CD1c-positive myeloid dendritic cell (primary cell): ENCODE measurements at regions not wholly inside any gene's neighbourhood (a gene's known extent, or its start where the extent isn't known, plus 50 kb on each side); places are given as distances from the start of the nearest gene placed in this dataset.

Experiments used
- DNase-seq: peaks from one replicate; pipeline ENCODE4 v3.0.0-alpha.2; 2016; ENCODE audit errors: extremely low spot score

- no peak for DNase-seq
Observed at GRCh38 chr9:108245331-108245730, 610.5 kb downstream of the ACTL7B start.

GRCh38 chr9:108244686-108245085 is 611.1 kb downstream of the ACTL7B start:
- DNase-seq, result no peak

GRCh38 chr9:108241384-108242073 is 614.3 kb downstream of the ACTL7B start:
- no peak for DNase-seq

GRCh38 chr9:108239696-108240321 is 616.0 kb downstream of the ACTL7B start:
- DNase-seq, result no peak

GRCh38 chr9:108235609-108236008 is 620.2 kb downstream of the ACTL7B start:
- no peak for DNase-seq

GRCh38 chr9:108234811-108235210 is 621.0 kb downstream of the ACTL7B start:
- DNase-seq, result no peak

GRCh38 chr9:108225149-108225800 is 630.5 kb downstream of the ACTL7B start:
- DNase-seq, result no peak

GRCh38 chr9:108224716-108225115 is 631.1 kb downstream of the ACTL7B start:
- no peak for DNase-seq

GRCh38 chr9:108219664-108220063 is 636.1 kb downstream of the ACTL7B start:
- no peak for DNase-seq

GRCh38 chr9:108217431-108218349 is 638.1 kb downstream of the ACTL7B start:
- no peak for DNase-seq

GRCh38 chr9:108213511-108213910 is 642.3 kb downstream of the ACTL7B start:
- peak; percentile 78 for DNase-seq

- DNase-seq, result no peak
Observed at GRCh38 chr9:108212184-108212583, 643.6 kb downstream of the ACTL7B start.

- DNase-seq, result no peak
Observed at GRCh38 chr9:108211411-108211955, 644.3 kb downstream of the ACTL7B start.

- DNase-seq, result no peak
Observed at GRCh38 chr9:108209132-108209685, 646.6 kb downstream of the ACTL7B start.

- no peak for DNase-seq
Observed at GRCh38 chr9:108207561-108208165, 648.1 kb downstream of the ACTL7B start.

- DNase-seq, result no peak
Observed at GRCh38 chr9:108205276-108205675, 650.5 kb downstream of the ACTL7B start.

- peak; percentile 75 for DNase-seq
Observed at GRCh38 chr9:108197899-108198298, 657.9 kb downstream of the ACTL7B start.

GRCh38 chr9:108197008-108197365 is 658.8 kb downstream of the ACTL7B start:
- no peak for DNase-seq

GRCh38 chr9:108196332-108197007 is 659.3 kb downstream of the ACTL7B start:
- no peak for DNase-seq

- no peak for DNase-seq
Observed at GRCh38 chr9:108194154-108194553, 661.6 kb downstream of the ACTL7B start.
